H1 (cell line): ENCODE measurements at regions not wholly inside any gene's neighbourhood (a gene's known extent, or its start where the extent isn't known, plus 50 kb on each side); places are given as distances from the start of the nearest gene placed in this dataset.

Source experiments
- CTCF ChIA-PET: fragments of 300-600 bp; sonication (Branson Sonifier 250); formaldehyde crosslinking; loops from one replicate; lab custom pipeline; 2021; ENCODE audit not compliant: partially characterized antibody; lab: Charles Lee
- POLR2A ChIA-PET: fragments of 300-600 bp; sonication (Branson Sonifier 250); formaldehyde crosslinking; loops from one replicate; lab custom pipeline; 2021; ENCODE audit warnings: inconsistent platforms; ENCODE audit not compliant: partially characterized antibody; lab: Charles Lee
- DNase-seq, 2 experiments: peaks; one replicate each; pipeline versions ENCODE4 v3.0.0 to v3.0.0-alpha.2; 2010 to 2022; ENCODE audit warnings: low spot score in 2 of 2, low read depth in 1 of 2, mixed read lengths in 1 of 2
- FAIRE-seq: peaks from 2 replicates; lab custom pipeline; 2011; peaks lifted over from hg19 to GRCh38; lab: Jason Lieb, UNC
- H2AFZ ChIP-seq: 2 replicates; pipeline ENCODE4 v1.8.1; 2012; ENCODE audit warnings: low read length, inconsistent platforms
- H2AK5ac ChIP-seq: 2 replicates; pipeline ENCODE4 v1.6.1; 2013; ENCODE audit warnings: low read depth, low read length
- H2BK120ac ChIP-seq: replicated peaks from 2 replicates; pipeline ENCODE3; 2013; ENCODE audit warnings: low read depth, low read length, inconsistent platforms
- H2BK12ac ChIP-seq: 2 replicates; pipeline ENCODE4 v1.6.1; 2013; ENCODE audit warnings: low read depth, low read length
- H2BK15ac ChIP-seq: 2 replicates; pipeline ENCODE4 v1.6.1; 2013; ENCODE audit warnings: low read length
- H2BK20ac ChIP-seq: 2 replicates; pipeline ENCODE4 v1.6.1; 2013; ENCODE audit warnings: low read length
- H2BK5ac ChIP-seq: 2 replicates; pipeline ENCODE4 v1.6.1; 2013; ENCODE audit warnings: low read depth, low read length
- H3K14ac ChIP-seq: 2 replicates; pipeline ENCODE4 v1.6.1; 2013; ENCODE audit warnings: inconsistent platforms; ENCODE audit not compliant: insufficient read length
- H3K18ac ChIP-seq: 2 replicates; pipeline ENCODE4 v1.6.1; 2013; ENCODE audit warnings: low read length; ENCODE audit errors: extremely low read depth
- H3K23ac ChIP-seq: 2 replicates; pipeline ENCODE4 v1.6.1; 2013; ENCODE audit warnings: inconsistent platforms; ENCODE audit not compliant: insufficient read length
- H3K23me2 ChIP-seq: 2 replicates; pipeline ENCODE4 v1.6.1; 2013; ENCODE audit warnings: low read depth, low read length
- H3K27ac ChIP-seq: 2 replicates; pipeline ENCODE4 v1.6.1; 2011; ENCODE audit warnings: low read depth, low read length, inconsistent platforms
- H3K27me3 ChIP-seq, 4 experiments: replicated peaks in 1 of 4; 1 replicate in 1 of 4; 2 replicates in 3 of 4; pipeline versions ENCODE4 v1.6.1 to v1.8.1; 2011 to 2013; ENCODE audit warnings: low read length in 3 of 4, mild to moderate bottlenecking in 3 of 4, inconsistent platforms in 2 of 4, mixed read lengths in 2 of 4, moderate library complexity in 1 of 4; ENCODE audit not compliant: control insufficient read depth in 3 of 4, insufficient read depth in 3 of 4; ENCODE audit errors: extremely low read depth in 1 of 4
- H3K36me3 ChIP-seq, 4 experiments: 2 replicates each; pipeline versions ENCODE4 v1.6.1 to v1.8.1; 2011 to 2013; ENCODE audit warnings: mild to moderate bottlenecking in 4 of 4, low read length in 3 of 4, moderate library complexity in 2 of 4, control low read depth in 1 of 4, inconsistent platforms in 1 of 4; ENCODE audit not compliant: insufficient read depth in 4 of 4, control insufficient read depth in 2 of 4
- H3K4ac ChIP-seq: replicated peaks from 2 replicates; pipeline ENCODE3; 2013; ENCODE audit warnings: low read length, low read depth, mixed read lengths, inconsistent platforms; ENCODE audit not compliant: insufficient read length
- H3K4me1 ChIP-seq, 4 experiments: replicated peaks in 1 of 4; 1 replicate in 1 of 4; 2 replicates in 3 of 4; pipeline versions ENCODE4 v1.6.1 to v1.8.1; 2011 to 2013; ENCODE audit warnings: low read length in 3 of 4, inconsistent platforms in 2 of 4, mixed read lengths in 1 of 4; ENCODE audit not compliant: insufficient read depth in 4 of 4, control insufficient read depth in 3 of 4
- H3K4me2 ChIP-seq, 2 experiments: 2 replicates each; pipeline versions ENCODE4 v1.6.1 to v1.8.1; 2011 to 2013; ENCODE audit warnings: low read depth in 2 of 2, low read length in 2 of 2, control low read depth in 1 of 2, inconsistent platforms in 1 of 2, mild to moderate bottlenecking in 1 of 2; ENCODE audit not compliant: insufficient read depth in 1 of 2
- H3K4me3 ChIP-seq, 4 experiments: fragments of 200-600, 300-600 bp in 1 of 4; sonication (generic), shearing (Covaris generic), sonication (Bioruptor Twin) in 1 of 4; 2 replicates each; pipeline versions ENCODE4 v1.5.1 to v1.8.1; 2011 to 2016; ENCODE audit warnings: low read length in 4 of 4, low read depth in 3 of 4, control low read depth in 2 of 4, inconsistent platforms in 2 of 4, mild to moderate bottlenecking in 2 of 4, mixed read lengths in 1 of 4, moderate library complexity in 1 of 4; ENCODE audit not compliant: insufficient read depth in 2 of 4; ENCODE audit errors: extremely low read depth in 1 of 4
- H3K56ac ChIP-seq: replicated peaks from 2 replicates; pipeline ENCODE3; 2013; ENCODE audit warnings: low read depth, mild to moderate bottlenecking, mixed read lengths, low read length, inconsistent platforms; ENCODE audit not compliant: insufficient read length
- H3K79me1 ChIP-seq: 2 replicates; pipeline ENCODE4 v1.6.1; 2013; ENCODE audit warnings: low read depth, low read length, control low read depth
- H3K79me2 ChIP-seq, 2 experiments: 2 replicates each; pipeline versions ENCODE4 v1.6.1 to v1.8.1; 2012 to 2013; ENCODE audit warnings: low read length in 2 of 2, mild to moderate bottlenecking in 2 of 2, inconsistent platforms in 1 of 2; ENCODE audit not compliant: insufficient read depth in 2 of 2, control insufficient read depth in 1 of 2
- H3K9ac ChIP-seq, 4 experiments: replicated peaks in 1 of 4; 1 replicate in 1 of 4; 2 replicates in 3 of 4; pipeline versions ENCODE4 v1.6.1 to v1.8.1; 2011 to 2013; ENCODE audit warnings: low read depth in 3 of 4, low read length in 3 of 4, control low read depth in 2 of 4, mild to moderate bottlenecking in 2 of 4, moderate library complexity in 2 of 4, inconsistent platforms in 1 of 4; ENCODE audit errors: extremely low read depth in 1 of 4
- H3K9me3 ChIP-seq, 2 experiments: 2 replicates each; pipeline versions ENCODE4 v1.6.1 to v1.8.1; 2012 to 2013; ENCODE audit warnings: mild to moderate bottlenecking in 2 of 2, moderate library complexity in 2 of 2, control low read depth in 1 of 2, inconsistent platforms in 1 of 2, low read depth in 1 of 2, low read length in 1 of 2, mixed read lengths in 1 of 2; ENCODE audit not compliant: insufficient read depth in 2 of 2
- H4K20me1 ChIP-seq, 2 experiments: replicated peaks in 1 of 2; 2 replicates each; pipeline versions ENCODE3 to v1.8.1; 2011 to 2013; ENCODE audit warnings: inconsistent platforms in 2 of 2, low read length in 2 of 2, mild to moderate bottlenecking in 1 of 2; ENCODE audit not compliant: insufficient read depth in 2 of 2, control insufficient read depth in 1 of 2
- H4K5ac ChIP-seq: 2 replicates; pipeline ENCODE4 v1.6.1; 2013; ENCODE audit warnings: low read length, low read depth, mixed read lengths, inconsistent platforms; ENCODE audit not compliant: insufficient read length
- H4K8ac ChIP-seq: 2 replicates; pipeline ENCODE4 v1.8.0; 2013; ENCODE audit warnings: mild to moderate bottlenecking, moderate library complexity, low read length, inconsistent platforms; ENCODE audit not compliant: insufficient read depth; ENCODE audit errors: extremely low read depth
- H4K91ac ChIP-seq: replicated peaks from 2 replicates; pipeline ENCODE3; 2013; ENCODE audit warnings: low read length, mixed read lengths, inconsistent platforms; ENCODE audit not compliant: insufficient read length
- BRCA1 ChIP-seq: IDR thresholded peaks from 2 replicates; pipeline ENCODE4 v1.6.1; 2012; ENCODE audit warnings: low read depth, low read length, improper control_type of control experiment
- CEBPB ChIP-seq: IDR thresholded peaks from 2 replicates; pipeline ENCODE4 v1.6.1; 2012; ENCODE audit warnings: low read depth, low read length
- CHD1 ChIP-seq: IDR thresholded peaks from 2 replicates; pipeline ENCODE4 v1.6.1; 2012; ENCODE audit warnings: low read depth, low read length, improper control_type of control experiment
- CREB1 ChIP-seq: IDR thresholded peaks from 2 replicates; pipeline ENCODE4 v1.6.1; 2012; ENCODE audit warnings: inconsistent platforms
- E2F6 ChIP-seq: IDR thresholded peaks from 2 replicates; pipeline ENCODE4 v1.6.1; 2012; ENCODE audit warnings: inconsistent platforms
- EP300 ChIP-seq, 2 experiments: IDR thresholded peaks; 1 replicate in 1 of 2; 2 replicates in 1 of 2; pipeline ENCODE4 v1.6.1; 2011 to 2012; ENCODE audit warnings: low read depth in 2 of 2, low read length in 2 of 2, mild to moderate bottlenecking in 2 of 2, borderline replicate concordance in 1 of 2, inconsistent platforms in 1 of 2, moderate library complexity in 1 of 2
- HDAC2 ChIP-seq, 2 experiments: fragments of 300-600 bp in 1 of 2; sonication (generic) in 1 of 2; IDR thresholded peaks; 2 replicates each; pipeline ENCODE4 v1.6.1; 2011 to 2012; ENCODE audit warnings: low read depth in 2 of 2, low read length in 2 of 2, mild to moderate bottlenecking in 2 of 2, moderate library complexity in 2 of 2, borderline replicate concordance in 1 of 2, inconsistent platforms in 1 of 2
- HDAC6 ChIP-seq: IDR thresholded peaks from one replicate; pipeline ENCODE4 v1.7.1; 2012; ENCODE audit warnings: low read depth, mild to moderate bottlenecking, inconsistent platforms, low read length, moderate library complexity
- JUN ChIP-seq: IDR thresholded peaks from 2 replicates; pipeline ENCODE4 v1.6.1; 2011; ENCODE audit warnings: low read depth, mild to moderate bottlenecking, improper control_type of control experiment, low read length
- KDM1A ChIP-seq: fragments of 200-600, 300-600 bp; sonication (generic); IDR thresholded peaks from 2 replicates; pipeline ENCODE4 v1.7.1; 2016; ENCODE audit warnings: mild to moderate bottlenecking, low read length, borderline replicate concordance
- POU5F1 ChIP-seq: IDR thresholded peaks from 2 replicates; pipeline ENCODE4 v1.6.1; 2011; ENCODE audit warnings: low read depth, mild to moderate bottlenecking, low read length, moderate library complexity
- RBBP5 ChIP-seq: IDR thresholded peaks from 2 replicates; pipeline ENCODE4 v1.7.1; 2012; ENCODE audit warnings: low read depth, mild to moderate bottlenecking, inconsistent platforms, low read length, moderate library complexity, borderline replicate concordance
- RFX5 ChIP-seq: IDR thresholded peaks from 2 replicates; pipeline ENCODE4 v1.6.1; 2011; ENCODE audit warnings: low read depth, low read length, improper control_type of control experiment, borderline replicate concordance
- TBP ChIP-seq: IDR thresholded peaks from 2 replicates; pipeline ENCODE4 v1.6.1; 2011; ENCODE audit warnings: low read depth, low read length, improper control_type of control experiment
- ZNF274 ChIP-seq: IDR thresholded peaks from 2 replicates; pipeline ENCODE4 v1.7.0; 2012; ENCODE audit warnings: low read length, borderline replicate concordance; ENCODE audit errors: extremely low read depth
- WGBS, 2 experiments: shearing (Covaris generic) in 1 of 2; methylation state at CpG; one replicate each; pipeline versions ENCODE4 v1.1.6 to v1.1.7; 2013 to 2015; ENCODE audit warnings: low lambda C conversion rate in 2 of 2, mixed read lengths in 2 of 2, inconsistent platforms in 1 of 2, low coverage in 1 of 2, missing lambda C conversion rate in 1 of 2; ENCODE audit not compliant: insufficient replicate concordance in 2 of 2, insufficient coverage in 1 of 2, insufficient read length in 1 of 2; ENCODE audit errors: extremely low coverage in 1 of 2, missing lambda C conversion rate in 1 of 2; 5-methylcytosine and 5-hydroxymethylcytosine counted together

- Histone ChIP-seq H2BK120ac (no peak overlapping the region), H3K4me3 (no peak overlapping the region), H2AK5ac (no peak overlapping the region), H2BK15ac (no peak overlapping the region), H3K79me1 (no peaks in the 10 kb centered on the region), H2AFZ (no peak overlapping the region), H4K8ac (no peak overlapping the region), H4K5ac (no peak overlapping the region), H3K56ac (no peak overlapping the region), H3K79me2 (no peaks in the 10 kb centered on the region), H3K14ac (no peak overlapping the region), H3K23ac (no peak overlapping the region), H3K4me1 (no peaks in the 10 kb centered on the region), H4K20me1 (no peaks in the 10 kb centered on the region), H3K27me3 (no peaks in the 10 kb centered on the region), H3K27ac (no peak overlapping the region), H4K91ac (no peak overlapping the region), H3K18ac (no peak overlapping the region), H3K9ac (no peak overlapping the region), H2BK5ac (no peak overlapping the region), H3K23me2 (no peaks in the 10 kb centered on the region), H2BK12ac (no peak overlapping the region), H3K36me3 (peaks cover 0 to 7% (median 0%) of the 10 kb centered on the region in 4 experiments; a peak in 1 of 8 replicates), H2BK20ac (no peak overlapping the region), H3K4ac (no peak overlapping the region), H3K9me3 (peaks cover 0 to 13% of the 10 kb centered on the region in 2 experiments; a peak in 1 of 4 replicates), H3K4me2 (no peak overlapping the region)
- ChIA-PET CTCF (interaction anchor here (1.4 kb wide), 1 partner anchor 46 kb away, joined by 3 read pairs; no protein-coding TSS in a partner anchor), POLR2A (no interaction called here)
- DNase-seq = no peak
- no peak for FAIRE-seq
- 80% methylated on average over 1 of the region's 1 CpG; no CpG with 5 or more reads in 1 of the 2 experiments for WGBS, 2 experiments
- TF ChIP-seq E2F6 (no peak), HDAC2 (IDR thresholded peaks at IDR 0.05; ENCODE audit: borderline replicate concordance in 1 of 2, low read depth in 2 of 2, low read length in 2 of 2) (no peak), CHD1 (no peak), TBP (no peak), CEBPB (no peak), HDAC6 (no peak), KDM1A (no peak), EP300 (IDR thresholded peaks at IDR 0.05; ENCODE audit: borderline replicate concordance in 1 of 2, low read depth in 2 of 2, low read length in 2 of 2) (no peak), ZNF274 (no peak), CREB1 (no peak), BRCA1 (no peak), RFX5 (no peak), POU5F1 (no peak), JUN (no peak), RBBP5 (no peak)
Observed at GRCh38 chr2:177010861-177011260, 201.7 kb upstream of the HNRNPA3 start.
